Tibial nerve (tissue), 4 donors: ENCODE measurements at regions not wholly inside any gene's neighbourhood (a gene's known extent, or its start where the extent isn't known, plus 50 kb on each side); places are given as distances from the start of the nearest gene placed in this dataset.

Experiments used
- EP300 ChIP-seq, 2 donors: sonication (generic); formaldehyde crosslinking; IDR thresholded peaks; one replicate each; pipeline ENCODE4 v1.6.1; 2017; ENCODE audit warnings: antibody characterized with exemption in 2 of 2, mild to moderate bottlenecking in 1 of 2
- POLR2A ChIP-seq, 2 donors: fragments of 450-650 bp; IDR thresholded peaks; one replicate each; pipeline ENCODE4 v1.6.1; 2017; ENCODE audit warnings: antibody characterized with exemption in 2 of 2, mild to moderate bottlenecking in 2 of 2, moderate library complexity in 2 of 2
- TF ChIP-seq, protein P1 (sequence below), 5 experiments: fragments of 200-600 bp in 3 of 5; fragments of 450-650 bp in 2 of 5; sonication (generic) in 3 of 5; IDR thresholded peaks; one replicate each; pipeline ENCODE4 v1.5.1; 2016 to 2019; ENCODE audit warnings: antibody characterized with exemption in 5 of 5, mild to moderate bottlenecking in 3 of 5, moderate library complexity in 2 of 5

DNA sequence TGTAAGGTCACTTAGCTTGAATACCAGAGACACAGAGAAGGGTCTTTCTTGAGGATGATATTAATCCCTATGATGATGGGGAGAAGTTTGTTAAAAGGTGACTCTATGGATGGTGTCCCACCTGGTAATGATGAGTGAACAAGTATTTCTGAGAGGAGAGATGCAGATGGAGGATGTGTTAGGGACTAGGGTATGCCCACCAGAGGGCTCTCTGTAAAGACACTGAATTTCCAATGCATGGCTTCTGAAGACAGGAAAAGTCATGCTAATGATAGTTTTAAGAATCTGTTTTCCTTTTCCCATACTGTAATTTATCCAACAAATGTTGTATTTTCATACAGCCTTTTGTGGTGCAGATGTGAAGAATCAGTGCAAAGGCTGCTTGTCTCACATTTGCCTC, 1250.9 kb upstream of the CELF2 start:
- TF ChIP-seq POLR2A (IDR thresholded peaks at IDR 0.05) (no peak), EP300 (IDR thresholded peaks at IDR 0.05) (no peak)
- TF ChIP-seq, protein P1, sequence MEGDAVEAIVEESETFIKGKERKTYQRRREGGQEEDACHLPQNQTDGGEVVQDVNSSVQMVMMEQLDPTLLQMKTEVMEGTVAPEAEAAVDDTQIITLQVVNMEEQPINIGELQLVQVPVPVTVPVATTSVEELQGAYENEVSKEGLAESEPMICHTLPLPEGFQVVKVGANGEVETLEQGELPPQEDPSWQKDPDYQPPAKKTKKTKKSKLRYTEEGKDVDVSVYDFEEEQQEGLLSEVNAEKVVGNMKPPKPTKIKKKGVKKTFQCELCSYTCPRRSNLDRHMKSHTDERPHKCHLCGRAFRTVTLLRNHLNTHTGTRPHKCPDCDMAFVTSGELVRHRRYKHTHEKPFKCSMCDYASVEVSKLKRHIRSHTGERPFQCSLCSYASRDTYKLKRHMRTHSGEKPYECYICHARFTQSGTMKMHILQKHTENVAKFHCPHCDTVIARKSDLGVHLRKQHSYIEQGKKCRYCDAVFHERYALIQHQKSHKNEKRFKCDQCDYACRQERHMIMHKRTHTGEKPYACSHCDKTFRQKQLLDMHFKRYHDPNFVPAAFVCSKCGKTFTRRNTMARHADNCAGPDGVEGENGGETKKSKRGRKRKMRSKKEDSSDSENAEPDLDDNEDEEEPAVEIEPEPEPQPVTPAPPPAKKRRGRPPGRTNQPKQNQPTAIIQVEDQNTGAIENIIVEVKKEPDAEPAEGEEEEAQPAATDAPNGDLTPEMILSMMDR (IDR thresholded peaks at IDR 0.05): no peak
